HG03571 (cell line): ENCODE measurements at regions not wholly inside any gene's neighbourhood (a gene's known extent, or its start where the extent isn't known, plus 50 kb on each side); places are given as distances from the start of the nearest gene placed in this dataset.

Source experiments
- ATAC-seq: cut with Tn5 transposase; IDR thresholded peaks from one replicate; pipeline ENCODE4 v1.9.1; 2021; ENCODE audit not compliant: unreplicated experiment

DNA sequence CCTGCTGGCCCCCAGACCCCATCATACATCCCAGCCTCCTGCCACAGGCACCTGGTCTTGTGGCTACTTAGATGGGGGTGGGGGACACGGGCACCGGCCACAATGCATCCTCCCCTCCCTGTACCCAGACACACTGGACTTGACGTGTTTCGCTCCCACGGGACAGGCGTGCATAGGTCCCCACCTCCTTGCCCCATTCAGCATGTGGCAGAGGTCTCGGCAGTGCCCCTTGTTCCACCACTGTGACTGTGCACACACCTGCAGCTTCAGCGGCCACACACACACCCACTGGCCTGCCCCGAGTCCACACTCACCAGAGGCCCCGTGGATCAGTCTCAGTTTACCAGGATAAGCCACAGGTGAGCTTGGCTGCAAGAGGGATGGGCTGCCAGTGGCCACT is 109.6 kb downstream of the ENGASE start:
- no peak for ATAC-seq

DNA sequence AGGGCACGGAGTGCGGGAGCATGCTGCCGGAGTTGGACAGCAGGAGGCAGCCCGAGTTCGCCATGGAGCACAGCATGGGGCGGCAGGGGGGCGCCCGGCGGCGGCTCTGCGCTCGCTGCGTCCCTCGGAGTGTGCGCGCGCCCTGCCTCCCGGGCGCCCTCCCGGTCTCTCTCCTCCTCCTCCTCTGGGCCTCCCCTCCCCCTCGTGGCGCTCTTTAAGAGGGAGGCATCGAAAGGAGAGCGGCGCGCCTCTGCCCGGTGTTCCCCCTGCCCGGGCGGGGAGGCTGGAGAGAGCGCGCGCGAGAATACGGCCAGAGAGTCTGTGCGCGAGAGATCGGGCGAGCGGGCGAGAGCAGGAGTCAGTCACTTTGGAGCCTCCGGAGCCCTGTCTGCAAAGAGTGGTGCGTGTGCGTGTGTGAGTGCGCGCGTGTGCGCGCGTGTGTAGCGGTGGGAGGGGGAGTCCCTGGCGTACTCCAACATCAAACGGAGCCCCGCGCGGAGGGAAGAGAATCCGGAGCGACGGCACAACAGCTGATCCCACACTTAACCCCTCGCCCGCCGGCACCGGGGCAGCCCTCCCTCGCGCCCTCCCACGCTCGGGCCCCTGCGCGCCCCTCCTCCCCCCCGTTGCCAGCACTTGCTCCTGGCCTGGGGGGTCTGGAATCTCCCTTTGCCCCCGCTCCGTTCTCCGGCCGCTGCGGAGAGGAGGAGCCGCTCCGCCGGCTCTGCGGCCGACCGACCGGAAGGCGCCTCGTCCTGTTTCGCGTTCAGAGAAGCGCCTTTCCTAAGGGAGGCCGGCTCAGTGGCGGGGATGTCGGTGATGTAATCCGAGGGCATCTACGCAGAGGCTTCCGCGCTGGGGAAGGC is 108.9 kb downstream of the ENGASE start:
- no peak for ATAC-seq

DNA sequence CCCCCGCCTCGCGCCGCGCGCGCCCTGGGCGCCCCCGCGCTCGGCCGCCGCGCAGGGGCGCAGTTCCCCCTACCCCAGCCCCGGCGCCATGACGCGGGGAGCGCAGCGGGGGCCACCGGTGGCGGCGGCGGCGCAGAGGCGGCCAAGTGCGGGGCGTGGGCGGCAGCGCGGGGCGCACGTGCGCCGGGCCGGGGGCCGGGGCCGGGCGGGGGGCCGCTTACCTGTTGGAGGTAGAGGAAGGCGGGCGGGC is 108.3 kb downstream of the ENGASE start:
- ATAC-seq: no peak

DNA sequence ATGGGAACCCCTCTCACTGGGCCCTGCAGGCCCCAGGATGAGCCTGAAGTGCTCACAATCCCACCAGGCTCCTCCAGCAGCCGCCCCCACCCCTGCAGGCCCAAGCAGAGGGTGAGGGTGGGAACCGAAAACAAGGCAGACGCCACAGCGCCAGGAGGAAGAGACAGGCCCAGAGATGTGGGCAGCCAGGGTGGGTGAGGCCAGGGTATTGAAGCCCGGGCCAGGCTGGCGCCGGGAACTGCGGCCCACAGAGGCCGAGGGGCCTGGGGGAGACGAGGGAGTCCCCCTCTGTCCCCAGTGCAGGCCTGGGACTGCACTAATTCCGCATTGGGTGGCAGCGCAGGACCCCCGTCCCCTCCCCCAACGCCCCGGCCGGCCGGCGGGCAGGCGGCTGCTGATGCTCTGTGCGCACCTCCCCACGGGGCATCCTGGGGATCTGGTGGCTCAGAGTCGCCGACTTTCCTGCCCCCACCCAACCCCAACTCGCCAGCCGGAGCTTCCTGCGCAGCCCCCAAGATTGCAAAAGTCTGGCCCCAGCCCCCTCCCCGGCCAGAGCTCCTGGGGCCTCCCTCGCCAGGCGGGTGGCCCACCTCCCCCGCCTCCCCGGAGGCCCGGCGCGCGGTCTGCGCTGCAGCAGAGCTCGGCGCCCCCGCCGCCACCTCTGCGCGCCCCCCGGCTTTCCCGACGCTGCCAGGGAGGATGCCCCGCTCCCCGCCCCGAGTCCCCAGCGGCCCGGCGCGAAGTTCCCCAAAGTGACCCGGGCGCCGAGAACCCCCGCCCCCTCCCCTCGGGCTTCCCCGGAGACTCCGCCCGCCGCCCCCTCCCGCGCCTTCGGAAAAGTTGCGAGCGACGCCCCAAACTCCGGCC is 107.8 kb downstream of the ENGASE start:
- no peak for ATAC-seq

DNA sequence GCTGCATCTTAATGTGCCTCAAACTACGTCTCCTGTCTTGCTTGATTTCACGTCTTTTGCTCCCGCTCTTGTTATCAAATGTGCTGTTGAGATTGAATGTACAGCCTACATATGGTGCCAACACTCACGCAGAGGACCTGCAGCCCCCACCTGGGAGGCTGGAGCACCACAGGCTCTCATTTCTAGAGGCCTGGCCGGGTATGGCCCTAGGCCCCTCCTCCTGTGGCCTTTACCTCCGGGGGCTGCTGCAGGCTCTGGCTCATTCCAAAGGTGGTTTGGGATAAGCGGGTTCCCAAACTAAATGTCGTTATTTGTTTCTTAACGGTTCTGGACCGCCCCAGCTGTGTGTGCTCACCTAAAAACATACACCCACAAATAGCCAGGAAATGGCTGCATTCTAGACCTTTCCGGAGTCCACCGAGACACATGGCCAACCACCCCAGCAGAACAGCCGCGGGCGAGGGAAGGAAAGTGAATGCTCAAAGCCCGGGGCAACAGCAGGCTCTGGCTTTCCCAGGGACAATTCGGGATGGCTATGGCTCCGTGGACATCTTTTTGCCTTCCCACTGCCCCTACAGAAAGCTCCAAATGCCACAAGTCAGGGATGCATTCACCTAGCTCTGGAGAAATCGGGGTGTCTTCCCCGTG is 105.9 kb downstream of the ENGASE start:
- no peak for ATAC-seq

DNA sequence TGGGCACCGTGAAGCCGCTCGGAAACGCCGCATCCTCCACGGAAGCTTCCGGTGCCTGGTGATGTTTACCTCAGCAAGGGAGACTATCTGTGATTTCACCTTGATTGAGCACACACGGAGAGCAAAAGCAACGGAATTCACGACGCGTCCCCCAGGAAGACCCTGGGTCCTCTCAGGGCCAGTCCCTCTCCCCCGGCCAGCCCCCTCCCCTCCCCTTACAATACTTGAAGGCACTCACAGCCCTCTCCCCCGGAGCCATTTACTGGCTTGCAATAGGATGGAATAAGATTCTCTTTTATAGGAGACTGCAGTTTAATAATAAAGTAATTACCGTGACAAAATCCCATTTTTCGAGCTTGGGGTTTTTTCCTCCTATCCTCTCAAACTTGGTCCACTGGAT is 104.7 kb downstream of the ENGASE start:
- ATAC-seq: no peak

DNA sequence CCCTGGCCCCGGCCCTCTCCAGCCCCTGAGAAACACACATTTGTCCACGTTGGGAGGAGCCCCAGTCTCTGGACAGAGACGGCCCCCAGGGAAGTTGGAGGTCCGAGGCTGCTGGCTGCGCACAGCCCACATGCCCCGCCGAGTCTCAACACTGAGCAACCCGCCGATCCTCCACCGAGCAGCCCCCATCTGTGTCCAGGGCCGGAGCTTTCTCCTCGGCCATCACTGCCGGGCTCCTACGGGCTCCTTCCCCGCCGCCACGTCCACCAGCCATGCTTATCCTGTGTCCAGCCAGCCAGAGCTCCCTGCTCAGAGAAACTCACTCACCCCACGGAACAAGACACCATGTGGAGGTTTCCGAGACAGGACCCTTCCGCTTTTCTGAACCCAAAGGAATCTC is 103.3 kb downstream of the ENGASE start:
- no peak for ATAC-seq

DNA sequence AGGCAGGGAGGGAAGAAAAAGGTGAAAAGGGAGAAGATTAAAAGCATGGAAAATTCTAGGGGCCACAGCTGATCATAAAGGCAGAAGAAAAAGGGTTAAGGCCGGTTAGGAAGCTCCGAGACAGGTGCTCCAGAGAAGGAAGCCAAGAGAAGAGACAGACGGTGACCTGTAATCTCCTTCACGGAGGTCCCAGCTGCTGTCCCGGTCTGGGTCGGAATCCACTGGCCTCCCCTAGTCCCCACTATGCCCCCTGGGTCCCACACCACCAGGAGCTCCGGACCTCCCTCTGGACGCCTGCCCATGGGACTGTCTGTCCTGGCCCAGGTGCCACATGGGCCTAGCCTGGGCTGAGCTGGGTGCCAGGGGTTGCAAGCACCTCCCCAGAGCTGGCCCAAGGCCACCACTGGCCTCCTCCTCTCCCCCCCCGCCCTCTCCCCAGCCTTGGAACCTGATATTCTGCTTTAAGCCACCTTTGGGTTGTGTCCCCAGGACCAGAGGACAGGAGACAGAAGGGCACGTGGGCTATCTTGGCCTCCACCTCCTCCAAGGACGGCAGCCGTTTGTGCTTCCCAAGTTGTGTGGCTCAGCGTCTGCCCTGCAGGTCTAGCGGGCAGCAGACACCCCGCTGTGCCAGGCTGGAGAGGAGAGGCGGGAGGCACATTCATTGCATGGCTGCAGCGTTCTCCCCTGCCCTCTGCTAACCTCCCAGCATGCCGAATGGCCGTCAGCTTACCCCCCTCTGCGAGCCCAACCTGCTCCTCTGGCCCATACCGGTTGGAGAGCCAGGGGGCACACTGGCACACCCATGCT is 102.4 kb downstream of the ENGASE start:
- ATAC-seq: no peak

DNA sequence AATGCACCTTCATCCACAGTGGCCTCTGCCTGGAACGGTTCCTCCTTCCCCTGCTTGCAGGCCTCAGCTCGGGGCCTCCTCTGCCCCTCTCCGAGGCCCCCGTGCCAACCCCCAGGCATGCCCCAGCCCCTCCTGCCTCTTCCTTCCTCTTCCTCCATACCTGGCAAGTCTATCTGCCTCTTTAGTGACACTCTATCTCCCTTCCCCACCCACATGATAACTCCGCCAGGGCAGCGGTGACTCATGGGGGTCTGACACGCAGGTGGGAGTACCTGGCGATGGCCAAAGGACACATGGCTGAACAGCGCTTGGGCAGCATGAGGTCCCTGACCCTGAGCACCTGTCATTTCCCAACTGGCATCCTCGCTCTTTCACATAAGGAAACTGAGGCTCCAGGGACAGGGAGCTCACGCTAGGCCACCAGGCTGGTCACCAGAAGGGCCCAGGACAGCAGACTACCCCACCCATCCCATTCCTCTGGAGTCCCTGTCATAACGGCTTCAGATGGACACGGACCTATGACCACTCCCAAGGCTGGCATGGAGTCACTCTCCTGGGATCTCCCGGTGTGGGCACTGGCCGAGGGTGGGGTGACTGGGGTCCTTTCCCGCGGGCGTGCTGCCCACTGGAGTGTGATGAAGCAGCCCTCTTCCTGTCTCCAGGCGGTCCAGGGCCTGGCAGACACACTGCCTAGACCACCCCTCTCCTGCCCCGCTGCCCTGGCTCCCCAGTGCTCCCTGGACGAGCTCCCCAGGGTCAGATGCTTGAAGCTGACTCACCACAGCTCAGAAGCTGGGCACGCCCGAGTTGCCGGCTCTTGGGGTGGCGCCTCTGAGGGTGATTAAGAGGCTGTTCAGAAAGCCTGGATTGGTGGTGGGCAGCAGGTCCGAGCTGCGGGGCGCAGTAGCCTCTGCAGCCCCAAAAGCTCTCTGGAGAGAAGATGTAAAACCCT is 100.6 kb downstream of the ENGASE start:
- no peak for ATAC-seq

DNA sequence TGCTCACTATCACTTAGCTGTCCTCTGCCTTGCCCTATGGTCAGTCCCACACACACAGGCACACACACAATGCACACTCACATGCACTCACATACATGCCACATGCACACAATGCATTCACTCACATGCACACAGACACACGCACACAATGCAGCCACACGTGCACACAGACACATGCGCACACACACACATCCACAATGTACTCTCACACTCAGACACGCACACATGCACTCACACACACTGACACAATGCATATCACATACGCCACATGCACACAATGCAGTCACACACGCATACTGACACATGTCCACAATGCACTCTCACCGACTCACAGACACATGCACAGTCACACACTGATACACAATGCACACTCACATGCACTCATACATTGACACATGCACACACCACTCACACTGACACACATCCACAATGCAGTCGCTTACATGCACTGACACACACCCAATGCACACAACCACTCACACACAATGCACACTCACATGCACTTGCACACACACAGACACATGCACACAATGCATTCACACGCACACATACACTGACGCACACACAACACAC is 99.7 kb downstream of the ENGASE start:
- ATAC-seq: no peak

DNA sequence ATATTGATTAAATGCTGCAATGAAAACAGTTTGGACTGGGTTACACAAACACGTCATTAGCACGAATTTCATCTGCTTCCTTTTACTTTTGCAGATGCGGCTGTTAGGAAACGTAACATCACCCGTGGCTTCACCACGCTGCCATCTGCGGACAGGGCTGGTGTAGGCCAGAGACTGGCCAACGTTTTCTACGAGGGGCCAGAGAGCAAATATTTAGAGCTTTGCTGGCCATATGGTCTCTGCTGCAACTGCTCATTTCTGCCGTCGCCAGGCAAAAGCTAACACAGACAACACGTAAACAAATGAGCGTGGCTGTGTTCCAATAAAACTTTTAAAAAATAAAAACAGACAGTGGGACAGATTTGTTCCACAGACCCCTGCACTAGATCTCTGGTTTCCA is 96.6 kb downstream of the ENGASE start:
- no peak for ATAC-seq

DNA sequence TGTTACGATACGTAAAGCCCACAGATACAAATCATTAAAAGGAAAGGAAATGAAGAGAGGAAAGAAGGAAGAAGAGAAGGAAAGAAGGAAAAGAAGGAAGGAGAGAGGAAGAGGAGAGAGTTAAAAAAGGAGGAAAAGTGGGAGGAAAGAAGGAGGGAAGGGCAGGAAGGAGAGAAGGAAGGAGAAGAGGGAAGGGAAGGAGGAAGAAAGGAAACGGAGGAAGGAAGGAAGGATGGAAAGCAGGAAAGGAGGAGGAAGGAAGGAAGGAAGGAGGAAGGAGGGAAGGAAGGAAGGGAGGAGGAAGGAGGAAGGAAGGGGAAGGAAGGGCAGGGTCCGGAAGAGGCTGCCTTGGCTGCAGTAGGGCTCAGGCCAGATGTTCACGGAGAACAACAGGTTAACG is 95.2 kb downstream of the ENGASE start:
- no peak for ATAC-seq

DNA sequence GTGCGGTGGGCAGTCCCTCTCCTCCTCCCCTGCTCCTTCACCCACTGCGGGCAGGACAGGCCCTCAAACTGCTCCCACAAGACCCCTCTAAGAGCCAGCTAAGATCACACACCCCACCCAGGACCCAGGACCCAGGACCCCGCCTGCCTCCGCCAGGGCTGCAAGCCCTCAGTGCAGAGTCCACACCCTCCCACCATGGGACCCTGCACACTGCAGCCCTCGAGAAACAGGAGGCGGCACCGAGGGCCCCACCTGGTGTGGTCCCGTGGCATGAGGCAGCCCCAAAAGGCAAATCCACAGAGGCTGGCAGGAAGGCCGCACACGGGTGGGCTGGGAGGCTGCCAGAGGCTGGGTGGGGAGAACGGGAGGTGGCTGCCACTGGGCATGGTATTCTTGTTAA is 94.7 kb downstream of the ENGASE start:
- ATAC-seq: no peak

DNA sequence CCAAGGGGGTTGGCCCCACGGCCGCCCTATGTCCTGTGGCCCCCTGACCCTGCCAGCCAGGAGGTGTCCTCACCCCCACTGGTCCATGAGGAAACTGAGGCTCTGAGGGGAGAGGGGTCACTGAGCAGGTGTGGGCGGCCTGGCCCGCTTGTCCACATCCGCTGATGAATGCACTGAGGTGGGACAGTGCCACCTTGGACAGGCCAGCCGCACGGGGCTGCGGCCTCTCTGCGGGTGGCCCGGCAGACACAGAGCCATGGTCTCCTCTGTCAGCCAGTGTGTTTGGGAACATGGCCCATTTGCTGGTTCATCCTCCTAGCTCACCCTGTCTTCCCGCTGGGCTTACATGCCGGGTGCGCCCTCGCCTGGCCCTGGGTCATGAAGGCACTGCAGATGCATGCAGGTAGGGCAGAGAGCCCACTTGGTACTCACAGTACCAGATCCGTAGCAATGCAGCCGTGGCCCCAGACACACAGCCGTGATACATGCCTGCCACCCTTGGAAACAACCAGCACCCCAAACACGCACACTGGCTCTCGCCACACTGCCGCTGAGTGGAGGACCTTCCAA is 93.9 kb downstream of the ENGASE start:
- ATAC-seq: no peak

DNA sequence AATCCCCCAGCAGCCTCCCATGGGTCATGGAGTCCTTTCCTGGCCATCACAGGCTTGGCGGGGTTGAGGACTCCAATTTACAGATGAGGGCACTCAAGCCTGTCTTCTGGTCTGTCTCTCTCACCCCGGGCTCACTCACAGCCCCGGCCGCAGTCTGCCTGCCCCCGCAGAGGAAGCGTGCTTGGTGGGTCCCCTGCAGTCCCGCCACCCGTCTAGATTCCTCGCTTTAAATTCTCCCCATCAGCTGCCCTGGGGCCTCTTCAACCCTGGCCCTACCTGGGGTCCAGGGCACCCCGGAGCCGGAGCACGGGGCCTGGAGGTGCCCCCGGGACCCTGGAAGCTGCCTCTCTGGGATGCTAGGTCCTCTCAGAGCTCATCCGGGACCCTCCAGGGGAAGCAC is 92.9 kb downstream of the ENGASE start:
- ATAC-seq: no peak

DNA sequence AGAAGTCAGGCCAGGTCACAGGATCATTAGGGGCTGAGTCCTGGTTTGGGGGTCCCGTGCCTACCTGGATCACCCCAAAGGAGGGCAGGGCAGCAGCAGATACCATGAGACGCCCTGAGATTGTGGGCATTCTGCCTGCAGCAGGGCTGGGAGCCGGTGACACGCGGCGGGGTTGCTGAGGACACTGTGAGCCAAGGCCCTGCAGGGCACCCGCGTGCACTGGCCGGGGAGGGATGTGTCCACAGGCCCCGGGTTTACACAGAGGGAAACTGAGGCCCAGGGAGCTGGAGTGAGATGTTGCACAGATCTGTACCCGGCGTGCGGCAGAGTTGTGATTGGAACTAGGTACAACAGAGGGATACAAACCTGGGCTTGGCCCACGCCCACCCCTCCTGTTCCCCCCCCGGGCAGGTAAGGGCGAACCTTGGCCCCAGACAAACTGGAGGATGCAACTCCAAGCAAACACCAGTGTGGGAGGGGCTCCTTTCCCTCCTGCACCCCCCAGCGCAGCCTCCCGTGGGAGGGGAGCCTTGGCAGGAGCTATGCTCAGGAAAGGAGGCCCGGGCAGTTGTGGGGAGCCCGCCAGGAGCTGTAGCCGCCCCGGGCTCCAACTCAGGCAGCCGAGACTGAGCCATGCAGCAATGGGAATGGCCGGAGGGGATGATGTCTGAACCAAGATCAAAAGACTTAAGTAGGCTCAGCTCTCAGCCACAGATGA is 91.3 kb downstream of the ENGASE start:
- ATAC-seq: no peak

DNA sequence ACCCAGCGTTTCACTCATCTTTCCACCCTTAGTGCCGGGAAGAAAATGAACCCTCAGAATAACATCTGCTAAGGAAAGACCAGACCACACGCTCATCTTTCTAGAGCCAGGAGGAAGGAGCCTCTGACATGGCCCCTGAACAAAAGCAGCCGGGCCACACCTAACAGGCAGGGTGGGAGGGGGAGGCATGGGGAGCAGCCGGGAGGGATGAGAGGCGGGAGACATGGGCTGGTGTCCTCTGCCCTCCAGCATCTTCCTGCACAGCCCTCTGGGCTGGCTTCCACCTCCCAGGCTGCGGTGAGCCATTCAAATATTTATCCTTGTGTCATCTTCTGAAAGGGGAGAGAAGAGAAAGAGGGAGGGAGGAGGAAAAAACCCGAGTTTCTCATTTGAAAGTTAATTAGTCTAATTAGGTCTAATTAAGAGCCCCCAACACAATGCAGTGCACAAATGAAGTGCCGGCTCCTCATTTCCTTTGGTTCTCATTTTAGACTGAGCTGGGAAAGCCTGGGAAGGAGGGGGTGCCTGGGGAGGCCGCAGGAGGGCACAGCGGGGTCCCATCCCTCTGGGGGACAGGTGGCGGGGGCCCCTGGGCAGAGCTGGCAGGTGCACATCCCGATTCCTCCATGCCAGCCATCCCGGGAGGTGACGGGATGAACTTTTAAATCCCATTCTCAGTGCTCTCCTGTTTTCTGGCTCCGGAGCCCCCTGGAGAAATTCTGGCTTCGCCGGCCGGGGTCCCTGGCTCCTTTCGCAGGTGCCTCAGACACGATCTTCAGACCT is 90.5 kb downstream of the ENGASE start:
- ATAC-seq: no peak

DNA sequence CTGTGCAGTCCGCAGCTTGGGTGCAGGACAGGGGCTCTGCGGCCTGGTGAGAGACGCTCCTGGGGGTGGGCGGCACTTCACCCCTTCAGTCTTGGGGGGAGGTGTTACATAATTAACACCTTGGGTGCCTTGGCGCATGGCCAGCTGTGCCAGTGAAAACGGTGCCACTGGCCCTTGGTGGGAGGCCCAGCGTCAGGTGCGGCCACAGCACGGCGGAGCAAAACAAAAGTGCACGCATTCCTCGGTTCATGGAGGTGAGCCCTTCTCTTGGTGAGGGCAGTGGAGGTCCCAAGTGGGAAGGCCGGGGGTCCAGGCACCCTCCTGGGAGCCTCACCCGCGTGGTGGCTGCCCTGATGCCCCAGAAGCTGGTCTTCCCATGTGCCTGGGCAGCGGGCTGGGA is 89.8 kb downstream of the ENGASE start:
- no peak for ATAC-seq
